MM.1S (cell line): ENCODE measurements at regions not wholly inside any gene's neighbourhood (a gene's known extent, or its start where the extent isn't known, plus 50 kb on each side); places are given as distances from the start of the nearest gene placed in this dataset.
"Not testable (repeated sequence)": the region's sequence is repeated elsewhere in the genome, so short reads cannot be mapped to it uniquely, and the experiment has no call there.

Experiments
- DNase-seq: peaks from one replicate; pipeline ENCODE4 v3.0.0-alpha.2; 2015
- H2AFZ ChIP-seq: fragments of 300-600 bp; sonication (generic); 2 replicates; pipeline ENCODE4 v1.6.0; 2016; ENCODE audit warnings: antibody characterized with exemption, low read length
- H3F3A ChIP-seq: fragments of 300-600 bp; sonication (generic); 2 replicates; pipeline ENCODE4 v1.6.1; 2016; ENCODE audit warnings: mild to moderate bottlenecking, antibody characterized with exemption, low read length, moderate library complexity, mixed read lengths; ENCODE audit not compliant: insufficient read depth
- H3K27ac ChIP-seq: fragments of 300-600 bp; sonication (generic); 2 replicates; pipeline ENCODE4 v1.5.1; 2016; ENCODE audit warnings: mild to moderate bottlenecking, low read length
- H3K27me3 ChIP-seq: fragments of 300-600 bp; sonication (generic); replicated peaks from 2 replicates; pipeline ENCODE4 v1.6.0; 2016; ENCODE audit warnings: low read length; ENCODE audit not compliant: insufficient read depth
- H3K36me3 ChIP-seq: fragments of 300-600 bp; sonication (generic); replicated peaks from 2 replicates; pipeline ENCODE4 v1.6.1; 2016; ENCODE audit warnings: mild to moderate bottlenecking, low read length, mixed read lengths; ENCODE audit not compliant: insufficient read depth
- H3K4me1 ChIP-seq: fragments of 300-600 bp; sonication (generic); 2 replicates; pipeline ENCODE4 v1.6.1; 2016; ENCODE audit warnings: low read length, mixed read lengths
- H3K4me2 ChIP-seq: fragments of 300-600 bp; sonication (generic); 2 replicates; pipeline ENCODE4 v1.6.0; 2016; ENCODE audit warnings: low read depth, low read length
- H3K4me3 ChIP-seq: fragments of 300-600 bp; sonication (generic); 2 replicates; pipeline ENCODE4 v1.5.1; 2016; ENCODE audit warnings: low read length, mixed read lengths
- H3K79me2 ChIP-seq: fragments of 300-600 bp; sonication (generic); 2 replicates; pipeline ENCODE4 v1.6.1; 2016; ENCODE audit warnings: mixed run types, low read length, mixed read lengths
- H3K9ac ChIP-seq: fragments of 300-600 bp; sonication (generic); 2 replicates; pipeline ENCODE4 v1.6.1; 2016; ENCODE audit warnings: low read length, mixed read lengths
- H3K9me2 ChIP-seq: fragments of 300-600 bp; sonication (generic); replicated peaks from 2 replicates; pipeline ENCODE4 v1.6.1; 2016; ENCODE audit warnings: mild to moderate bottlenecking, low read length, mixed read lengths; ENCODE audit not compliant: insufficient read depth
- H3K9me3 ChIP-seq: fragments of 300-600 bp; sonication (generic); replicated peaks from 2 replicates; pipeline ENCODE4 v1.6.1; 2016; ENCODE audit warnings: mild to moderate bottlenecking, low read length, mixed read lengths; ENCODE audit not compliant: insufficient read depth
- H4K20me1 ChIP-seq: fragments of 300-600 bp; sonication (generic); 2 replicates; pipeline ENCODE4 v1.6.1; 2016; ENCODE audit warnings: mild to moderate bottlenecking, low read length, moderate library complexity, mixed read lengths; ENCODE audit not compliant: insufficient read depth
- CTCF ChIP-seq: fragments of 300-600 bp; sonication (generic); IDR thresholded peaks from 2 replicates; pipeline ENCODE4 v1.5.1; 2016; ENCODE audit warnings: antibody characterized with exemption, low read length, mixed read lengths
- EZH2 ChIP-seq: fragments of 300-600 bp; sonication (generic); optimal IDR thresholded peaks from 2 replicates; pipeline ENCODE3; 2017; ENCODE audit warnings: low read depth, mild to moderate bottlenecking, antibody characterized with exemption, low read length, mixed read lengths
- EZH2phosphoT487 ChIP-seq: fragments of 300-600 bp; sonication (generic); IDR thresholded peaks from 2 replicates; pipeline ENCODE4 v1.6.1; 2018; ENCODE audit warnings: antibody characterized with exemption, low read length

GRCh38 chr21:14010729-14011128 lies 200.0 kb downstream of the LIPI start:
- Histone ChIP-seq H3K9me2 (no peaks in the 10 kb centered on the region), H3K4me2 (no peak overlapping the region), H3K27ac (no peak overlapping the region), H2AFZ (no peak overlapping the region), H3K79me2 (no peaks in the 10 kb centered on the region), H3F3A (no peaks in the 10 kb centered on the region), H4K20me1 (no peaks in the 10 kb centered on the region), H3K4me3 (no peak overlapping the region), H3K4me1 (no peaks in the 10 kb centered on the region), H3K36me3 (no peaks in the 10 kb centered on the region), H3K9ac (no peak overlapping the region), H3K27me3 (no peaks in the 10 kb centered on the region), H3K9me3 (no peaks in the 10 kb centered on the region)
- TF ChIP-seq EZH2phosphoT487 (no peak), EZH2 (no peak), CTCF (no peak)
- DNase-seq = no peak

- H3K4me2 ChIP-seq, H3K27ac ChIP-seq, H2AFZ ChIP-seq, H3K36me3 ChIP-seq, H3K4me1 ChIP-seq, H3K27me3 ChIP-seq, H3K4me3 ChIP-seq, H3K9me3 ChIP-seq, DNase-seq, H3K9ac ChIP-seq, H3K79me2 ChIP-seq, H3F3A ChIP-seq, H3K9me2 ChIP-seq, H4K20me1 ChIP-seq: not testable (repeated sequence)
Observed at GRCh38 chr21:14009990-14010389, 200.8 kb downstream of the LIPI start.

GRCh38 chr21:14009238-14009981 lies 201.3 kb downstream of the LIPI start:
- H3K9me3 ChIP-seq, DNase-seq, H3K4me3 ChIP-seq, H3F3A ChIP-seq, H2AFZ ChIP-seq, H3K4me1 ChIP-seq, H4K20me1 ChIP-seq, H3K9ac ChIP-seq, H3K4me2 ChIP-seq, H3K36me3 ChIP-seq, H3K79me2 ChIP-seq, H3K27me3 ChIP-seq, H3K27ac ChIP-seq, H3K9me2 ChIP-seq: not testable (repeated sequence)

GRCh38 chr21:14008436-14008835 lies 202.3 kb downstream of the LIPI start:
- H4K20me1 ChIP-seq, DNase-seq, H3K4me1 ChIP-seq, H3K36me3 ChIP-seq, H3K4me3 ChIP-seq, H3K27me3 ChIP-seq, H3K79me2 ChIP-seq, H3F3A ChIP-seq, H3K9me3 ChIP-seq, H3K9me2 ChIP-seq, H3K4me2 ChIP-seq, H2AFZ ChIP-seq, H3K9ac ChIP-seq, H3K27ac ChIP-seq: not testable (repeated sequence)

- not testable (repeated sequence) for H3K4me1 ChIP-seq, H3K4me2 ChIP-seq, H4K20me1 ChIP-seq, H3K27me3 ChIP-seq, H3K36me3 ChIP-seq, H3K79me2 ChIP-seq, H3K9me2 ChIP-seq, H2AFZ ChIP-seq, H3F3A ChIP-seq, DNase-seq, H3K27ac ChIP-seq, H3K9ac ChIP-seq, H3K4me3 ChIP-seq, H3K9me3 ChIP-seq
Observed at GRCh38 chr21:14008006-14008405, 202.7 kb downstream of the LIPI start.

- H3K4me2 ChIP-seq, H3K79me2 ChIP-seq, H3K9me2 ChIP-seq, DNase-seq, H3K36me3 ChIP-seq, H3K4me1 ChIP-seq, H3K9me3 ChIP-seq, H3K27me3 ChIP-seq, H4K20me1 ChIP-seq, H3K4me3 ChIP-seq, H3F3A ChIP-seq, H3K27ac ChIP-seq, H2AFZ ChIP-seq, H3K9ac ChIP-seq: not testable (repeated sequence)
Observed at GRCh38 chr21:14006144-14006543, 204.6 kb downstream of the LIPI start.

- not testable (repeated sequence) for DNase-seq, H3K4me3 ChIP-seq
Observed at GRCh38 chr21:13986996-13987958, 223.5 kb downstream of the LIPI start.

More at GRCh38 chr21:13986996-13987958, 223.5 kb downstream of the LIPI start:
- not testable (repeated sequence) for H3K9me2 ChIP-seq, H3K4me1 ChIP-seq, H3K27me3 ChIP-seq, H2AFZ ChIP-seq, H3K9ac ChIP-seq, H3K36me3 ChIP-seq, H3K4me2 ChIP-seq, H3K9me3 ChIP-seq, H4K20me1 ChIP-seq, H3F3A ChIP-seq, H3K79me2 ChIP-seq, H3K27ac ChIP-seq
